ENCODE measurements at regions not wholly inside any gene's neighbourhood (a gene's known extent, or its start where the extent isn't known, plus 50 kb on each side); places are given as distances from the start of the nearest gene placed in this dataset.

DNA sequence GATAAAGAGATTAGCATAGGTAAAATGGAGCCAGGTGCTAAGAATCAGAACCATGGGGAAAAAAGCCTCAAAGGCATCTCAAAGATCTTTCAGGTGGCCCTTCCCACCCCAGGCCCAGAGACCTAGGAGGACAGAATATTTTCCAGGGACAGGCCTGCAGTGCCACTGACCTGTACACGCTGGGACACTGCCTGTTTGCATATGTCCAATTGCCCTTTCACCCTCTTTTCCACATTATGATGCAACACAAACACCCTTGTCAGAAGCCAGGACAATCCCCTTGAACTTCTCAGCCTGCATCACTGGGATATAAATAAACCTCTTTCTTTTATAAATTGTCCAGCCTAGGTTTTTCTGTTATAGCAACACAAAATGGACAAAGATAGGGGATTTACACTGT, 419.1 kb downstream of the TRIB2 start:
- no peak overlapping the region for H3K27ac Mint-ChIP-seq

DNA sequence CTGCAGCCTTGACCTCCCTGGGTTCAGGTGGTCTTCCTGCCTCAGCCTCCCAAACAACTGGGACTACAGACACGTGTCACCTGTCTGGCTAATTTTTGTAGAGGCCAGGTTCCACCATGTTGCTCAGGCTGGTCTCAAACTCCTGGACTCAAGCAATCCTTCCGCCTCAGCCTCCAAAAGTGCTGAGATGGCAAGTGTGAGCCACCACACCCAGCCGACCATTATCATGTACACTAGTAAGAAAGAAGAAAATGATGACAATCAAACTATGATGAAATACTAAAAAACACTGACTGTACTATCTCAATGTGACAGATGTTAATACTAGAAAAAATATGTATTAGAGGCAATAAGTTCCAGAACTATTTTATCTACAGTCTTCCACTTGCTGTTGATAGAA, 420.9 kb downstream of the TRIB2 start:
- H3K27me3 ChIP-seq (replicated peaks in 1 of 2; ENCODE audit: control insufficient read depth in 2 of 2, extremely low read depth in 1 of 2, insufficient read depth in 2 of 2, low read length in 1 of 2), result no peaks in the 10 kb centered on the region
- Mint-ChIP-seq H3K27me3 (peaks cover 7 to 20% of the 10 kb centered on the region in 2 donors), H3K4me1 (no peaks in the 10 kb centered on the region), H3K4me3 (no peak overlapping the region), H3K36me3 (no peaks in the 10 kb centered on the region), H3K9me3 (peaks cover 2 to 4% (median 3%) of the 10 kb centered on the region in 3 donors), H3K27ac (no peak overlapping the region)
- H3K4me1 ChIP-seq (ENCODE audit: control insufficient read depth in 1 of 2, extremely low read depth in 1 of 2, insufficient read depth in 2 of 2, low read length in 2 of 2), result no peaks in the 10 kb centered on the region
- no peak for ATAC-seq (replicated peaks in 1 of 4)
- no peaks in the 10 kb centered on the region for H3K36me3 ChIP-seq (ENCODE audit: control insufficient read depth in 2 of 2, extremely low read depth in 1 of 2, insufficient read depth in 1 of 2, low read length in 1 of 2)
- ChIA-PET POLR2A (no interaction called here), CTCF (no interaction called here)
- no peaks in the 10 kb centered on the region for H3K9me3 ChIP-seq
- WGBS (ENCODE audit: insufficient coverage), result 40% methylated on average over 1 of the region's 3 CpGs
- H3K4me3 ChIP-seq (ENCODE audit: control insufficient read depth in 1 of 2, extremely low read depth in 1 of 2, low read length in 1 of 2), result no peak overlapping the region
- DNase-seq, result no peak
- no peak overlapping the region for H3K27ac ChIP-seq (ENCODE audit: low read length)

More for the DNA sequence above, 419.1 kb downstream of the TRIB2 start:
- ATAC-seq (replicated peaks in 1 of 4) (no peak), DNase-seq (no peak)
- 56% methylated on average over 1 of the region's 1 CpG for WGBS (ENCODE audit: insufficient coverage)
- Mint-ChIP-seq H3K36me3 (no peaks in the 10 kb centered on the region), H3K9me3 (no peaks in the 10 kb centered on the region), H3K27me3 (peaks cover 8 to 17% of the 10 kb centered on the region in 2 donors), H3K4me3 (no peak overlapping the region), H3K4me1 (no peaks in the 10 kb centered on the region)
- no peak overlapping the region for H3K4me3 ChIP-seq (ENCODE audit: control insufficient read depth in 1 of 2, extremely low read depth in 1 of 2, low read length in 1 of 2)
- H3K27ac ChIP-seq (ENCODE audit: low read length), result no peak overlapping the region
- POLR2A ChIA-PET, result no interaction called here
- no peaks in the 10 kb centered on the region for H3K36me3 ChIP-seq (ENCODE audit: control insufficient read depth in 2 of 2, extremely low read depth in 1 of 2, insufficient read depth in 1 of 2, low read length in 1 of 2)
- H3K27me3 ChIP-seq (replicated peaks in 1 of 2; ENCODE audit: control insufficient read depth in 2 of 2, extremely low read depth in 1 of 2, insufficient read depth in 2 of 2, low read length in 1 of 2), result no peaks in the 10 kb centered on the region
- no peaks in the 10 kb centered on the region for H3K4me1 ChIP-seq (ENCODE audit: control insufficient read depth in 1 of 2, extremely low read depth in 1 of 2, insufficient read depth in 2 of 2, low read length in 2 of 2)
- H3K9me3 ChIP-seq, result no peaks in the 10 kb centered on the region
- CTCF ChIA-PET, result no interaction called here

DNA sequence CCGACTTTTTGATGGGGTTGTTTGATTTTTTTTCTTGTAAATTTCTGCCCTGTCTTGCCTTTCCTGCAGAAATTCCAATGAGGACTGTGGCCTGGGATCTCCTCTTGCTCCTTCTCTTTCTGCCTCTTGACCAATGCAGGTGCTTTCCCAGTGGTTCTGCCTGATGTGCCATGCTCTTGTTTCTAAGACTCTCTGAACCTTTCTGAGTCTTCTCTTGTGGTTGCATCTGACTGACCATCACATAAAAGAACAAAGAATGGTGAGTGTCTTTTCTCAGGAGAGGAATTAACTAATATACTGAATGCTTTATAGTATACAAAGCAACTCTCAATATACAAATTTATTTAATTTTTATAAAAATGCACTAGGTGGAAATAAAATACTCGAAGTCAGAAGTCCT, 424.6 kb downstream of the TRIB2 start:
- no peak overlapping the region for H3K4me3 Mint-ChIP-seq
- Histone ChIP-seq H3K27me3 (replicated peaks in 1 of 2; ENCODE audit: control insufficient read depth in 2 of 2, extremely low read depth in 1 of 2, insufficient read depth in 2 of 2, low read length in 1 of 2) (no peaks in the 10 kb centered on the region), H3K4me3 (ENCODE audit: control insufficient read depth in 1 of 2, extremely low read depth in 1 of 2, low read length in 1 of 2) (no peak overlapping the region), H3K4me1 (ENCODE audit: control insufficient read depth in 1 of 2, extremely low read depth in 1 of 2, insufficient read depth in 2 of 2, low read length in 2 of 2) (no peaks in the 10 kb centered on the region), H3K9me3 (no peaks in the 10 kb centered on the region), H3K36me3 (ENCODE audit: control insufficient read depth in 2 of 2, extremely low read depth in 1 of 2, insufficient read depth in 1 of 2, low read length in 1 of 2) (no peaks in the 10 kb centered on the region), H3K27ac (ENCODE audit: low read length) (no peak overlapping the region)
- CTCF ChIA-PET, result no interaction called here
- 100% methylated on average over 1 of the region's 2 CpGs for WGBS (ENCODE audit: insufficient coverage)
- ATAC-seq (replicated peaks in 1 of 4) (no peak), DNase-seq (no peak)
- no peaks in the 10 kb centered on the region for H3K4me1 Mint-ChIP-seq
- POLR2A ChIA-PET, result no interaction called here
- peaks cover 12 to 23% of the 10 kb centered on the region in 2 donors for H3K27me3 Mint-ChIP-seq
- peaks cover 2 to 4% (median 3%) of the 10 kb centered on the region in 3 donors for H3K9me3 Mint-ChIP-seq
- H3K27ac Mint-ChIP-seq, result no peak overlapping the region
- no peaks in the 10 kb centered on the region for H3K36me3 Mint-ChIP-seq

DNA sequence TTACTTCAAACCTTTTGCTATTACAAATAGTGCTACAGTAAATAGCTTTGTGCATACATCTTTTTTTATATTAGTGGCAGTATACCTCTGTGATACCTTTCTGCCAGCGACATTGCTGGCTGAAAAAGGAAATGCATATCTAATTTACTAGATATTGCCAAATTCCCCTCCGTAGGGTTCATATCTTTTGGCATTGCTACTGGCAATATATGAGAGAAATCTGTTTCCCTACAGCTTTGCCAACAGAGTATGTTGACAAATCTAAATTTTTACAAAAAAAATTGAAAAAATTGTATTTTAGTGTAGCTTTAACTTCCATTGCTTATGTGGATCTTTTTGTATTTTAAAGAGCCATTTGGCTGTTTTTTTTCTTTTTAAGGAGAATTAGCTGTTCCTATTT, 426.7 kb downstream of the TRIB2 start:
- POLR2A ChIA-PET, result no interaction called here
- no peaks in the 10 kb centered on the region for H3K4me1 ChIP-seq (ENCODE audit: control insufficient read depth in 1 of 2, extremely low read depth in 1 of 2, insufficient read depth in 2 of 2, low read length in 2 of 2)
- no peaks in the 10 kb centered on the region for H3K36me3 Mint-ChIP-seq
- no peaks in the 10 kb centered on the region for H3K36me3 ChIP-seq (ENCODE audit: control insufficient read depth in 2 of 2, extremely low read depth in 1 of 2, insufficient read depth in 1 of 2, low read length in 1 of 2)
- H3K27ac ChIP-seq (ENCODE audit: low read length), result no peak overlapping the region
- peaks cover 2 to 4% (median 3%) of the 10 kb centered on the region in 3 donors for H3K9me3 Mint-ChIP-seq
- ATAC-seq (replicated peaks in 1 of 4), result no peak
- H3K4me3 ChIP-seq (ENCODE audit: control insufficient read depth in 1 of 2, extremely low read depth in 1 of 2, low read length in 1 of 2), result no peak overlapping the region
- peaks cover 0 to 2% of the 10 kb centered on the region in 2 experiments for H3K27me3 ChIP-seq (replicated peaks in 1 of 2; ENCODE audit: control insufficient read depth in 2 of 2, extremely low read depth in 1 of 2, insufficient read depth in 2 of 2, low read length in 1 of 2)
- H3K9me3 ChIP-seq, result no peaks in the 10 kb centered on the region
- peaks cover 14 to 21% of the 10 kb centered on the region in 2 donors for H3K27me3 Mint-ChIP-seq
- CTCF ChIA-PET, result no interaction called here
- no CpG with 5 or more reads among the region's 2 CpGs for WGBS (ENCODE audit: insufficient coverage)
- no peaks in the 10 kb centered on the region for H3K4me1 Mint-ChIP-seq
- H3K27ac Mint-ChIP-seq, result no peak overlapping the region
- no peak for DNase-seq
- no peak overlapping the region for H3K4me3 Mint-ChIP-seq

DNA sequence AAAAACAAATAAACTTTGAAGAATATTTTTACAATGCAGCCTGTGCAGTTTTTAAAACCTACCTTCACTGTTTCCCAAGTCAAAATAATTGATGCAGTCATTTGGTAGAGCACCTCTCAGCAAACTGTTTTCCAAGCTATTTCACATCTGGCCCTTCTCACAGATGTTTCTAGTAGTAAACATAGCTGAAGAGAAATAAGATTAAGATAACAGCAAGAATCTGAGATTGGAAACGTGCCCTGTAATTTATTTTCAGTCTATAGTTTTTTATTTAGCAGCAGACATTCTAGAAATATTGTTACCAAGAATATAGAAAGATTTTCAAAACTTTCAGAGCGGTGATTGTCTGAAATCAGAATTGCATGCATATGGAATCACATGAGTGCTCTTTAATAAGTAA, 440.2 kb downstream of the TRIB2 start:
- ChIA-PET CTCF (no interaction called here), POLR2A (no interaction called here)
- Mint-ChIP-seq H3K27ac (no peak overlapping the region), H3K36me3 (no peaks in the 10 kb centered on the region), H3K4me3 (no peak overlapping the region), H3K4me1 (no peaks in the 10 kb centered on the region), H3K9me3 (no peaks in the 10 kb centered on the region), H3K27me3 (peaks cover 14 to 24% of the 10 kb centered on the region in 2 donors)
- Histone ChIP-seq H3K4me1 (ENCODE audit: control insufficient read depth in 1 of 2, extremely low read depth in 1 of 2, insufficient read depth in 2 of 2, low read length in 2 of 2) (no peaks in the 10 kb centered on the region), H3K36me3 (ENCODE audit: control insufficient read depth in 2 of 2, extremely low read depth in 1 of 2, insufficient read depth in 1 of 2, low read length in 1 of 2) (no peaks in the 10 kb centered on the region), H3K27me3 (replicated peaks in 1 of 2; ENCODE audit: control insufficient read depth in 2 of 2, extremely low read depth in 1 of 2, insufficient read depth in 2 of 2, low read length in 1 of 2) (no peaks in the 10 kb centered on the region), H3K27ac (ENCODE audit: low read length) (no peak overlapping the region), H3K9me3 (no peaks in the 10 kb centered on the region), H3K4me3 (ENCODE audit: control insufficient read depth in 1 of 2, extremely low read depth in 1 of 2, low read length in 1 of 2) (no peak overlapping the region)
- ATAC-seq (replicated peaks in 1 of 4) (no peak), DNase-seq (no peak)
- WGBS (ENCODE audit: insufficient coverage), result no CpG with 5 or more reads among the region's 2 CpGs

DNA sequence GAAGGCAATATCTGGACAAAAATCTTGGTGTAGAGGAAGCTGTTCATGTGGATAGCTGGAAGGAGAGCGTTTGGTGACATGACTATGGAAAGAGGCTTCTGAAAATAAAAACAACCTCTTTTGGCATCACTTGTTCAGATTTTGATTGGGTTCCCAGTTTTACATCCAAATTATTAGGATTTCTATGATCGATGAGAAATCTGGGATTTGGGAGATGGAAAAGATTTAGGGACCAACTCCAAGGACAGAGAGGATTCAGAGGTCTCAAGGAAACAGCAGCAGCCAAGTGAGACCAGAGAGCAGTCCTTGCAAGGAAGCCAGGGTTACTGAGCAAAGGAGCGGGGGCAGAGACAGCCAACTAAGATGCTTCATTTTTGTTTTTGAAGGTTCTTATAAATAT, 441.7 kb downstream of the TRIB2 start:
- no peaks in the 10 kb centered on the region for H3K4me1 ChIP-seq (ENCODE audit: control insufficient read depth in 1 of 2, extremely low read depth in 1 of 2, insufficient read depth in 2 of 2, low read length in 2 of 2)
- WGBS (ENCODE audit: insufficient coverage), result 29% methylated on average over 1 of the region's 3 CpGs
- no peak overlapping the region for H3K27ac Mint-ChIP-seq
- POLR2A ChIA-PET, result no interaction called here
- no peak overlapping the region for H3K27ac ChIP-seq (ENCODE audit: low read length)
- DNase-seq (no peak), ATAC-seq (replicated peaks in 1 of 4) (no peak)
- no peaks in the 10 kb centered on the region for H3K4me1 Mint-ChIP-seq
- peaks cover 18 to 24% of the 10 kb centered on the region in 2 donors for H3K27me3 Mint-ChIP-seq
- CTCF ChIA-PET, result no interaction called here
- H3K27me3 ChIP-seq (replicated peaks in 1 of 2; ENCODE audit: control insufficient read depth in 2 of 2, extremely low read depth in 1 of 2, insufficient read depth in 2 of 2, low read length in 1 of 2), result peaks cover 0 to 2% of the 10 kb centered on the region in 2 experiments
- H3K36me3 ChIP-seq (ENCODE audit: control insufficient read depth in 2 of 2, extremely low read depth in 1 of 2, insufficient read depth in 1 of 2, low read length in 1 of 2), result no peaks in the 10 kb centered on the region
- H3K36me3 Mint-ChIP-seq, result no peaks in the 10 kb centered on the region
- H3K4me3 ChIP-seq (ENCODE audit: control insufficient read depth in 1 of 2, extremely low read depth in 1 of 2, low read length in 1 of 2), result no peak overlapping the region
- H3K9me3 Mint-ChIP-seq, result no peaks in the 10 kb centered on the region
- no peak overlapping the region for H3K4me3 Mint-ChIP-seq
- no peaks in the 10 kb centered on the region for H3K9me3 ChIP-seq

DNA sequence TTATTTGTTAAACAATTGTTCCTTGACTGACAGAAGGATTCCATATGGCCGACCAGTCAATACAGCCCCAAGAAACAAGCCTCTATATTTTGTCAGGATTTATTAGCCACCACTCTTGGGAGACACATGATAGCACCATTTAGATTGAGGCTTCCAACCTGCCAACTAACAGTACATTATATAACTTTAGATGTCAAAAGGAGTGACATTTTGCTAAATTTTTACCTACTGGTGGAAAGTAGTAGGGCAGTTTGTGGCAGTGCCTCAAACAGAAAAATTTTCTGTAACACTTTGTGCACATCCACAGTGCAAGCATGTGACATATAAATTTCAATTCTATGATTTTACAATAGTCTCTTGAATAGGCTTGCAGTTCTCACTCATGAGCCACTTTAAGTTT, 464.0 kb downstream of the TRIB2 start:
- peaks cover 1 to 6% (median 3%) of the 10 kb centered on the region in 3 donors for H3K9me3 Mint-ChIP-seq
- H3K36me3 ChIP-seq (ENCODE audit: control insufficient read depth in 2 of 2, extremely low read depth in 1 of 2, insufficient read depth in 1 of 2, low read length in 1 of 2), result no peaks in the 10 kb centered on the region
- H3K27ac Mint-ChIP-seq, result no peak overlapping the region
- POLR2A ChIA-PET, result no interaction called here
- H3K4me3 Mint-ChIP-seq, result no peak overlapping the region
- no peaks in the 10 kb centered on the region for H3K9me3 ChIP-seq
- H3K4me1 Mint-ChIP-seq, result no peaks in the 10 kb centered on the region
- ATAC-seq (replicated peaks in 1 of 4), result no peak
- H3K27ac ChIP-seq (ENCODE audit: low read length), result no peak overlapping the region
- H3K36me3 Mint-ChIP-seq, result no peaks in the 10 kb centered on the region
- CTCF ChIA-PET, result no interaction called here
- no peak for DNase-seq
- no peak overlapping the region for H3K4me3 ChIP-seq (ENCODE audit: control insufficient read depth in 1 of 2, extremely low read depth in 1 of 2, low read length in 1 of 2)
- H3K27me3 Mint-ChIP-seq, result peaks cover 13 to 15% of the 10 kb centered on the region in 2 donors
- no peaks in the 10 kb centered on the region for H3K4me1 ChIP-seq (ENCODE audit: control insufficient read depth in 1 of 2, extremely low read depth in 1 of 2, insufficient read depth in 2 of 2, low read length in 2 of 2)
- no peaks in the 10 kb centered on the region for H3K27me3 ChIP-seq (replicated peaks in 1 of 2; ENCODE audit: control insufficient read depth in 2 of 2, extremely low read depth in 1 of 2, insufficient read depth in 2 of 2, low read length in 1 of 2)
- no CpG with 5 or more reads among the region's 1 CpG for WGBS (ENCODE audit: insufficient coverage)

Data from T-cell (primary cell).